Testis (tissue), 2 donors: ENCODE measurements at regions not wholly inside any gene's neighbourhood (a gene's known extent, or its start where the extent isn't known, plus 50 kb on each side); places are given as distances from the start of the nearest gene placed in this dataset.

Source experiments
- DNase-seq: peaks from one replicate; pipeline ENCODE4 v3.0.0-alpha.2; 2019
- H3K27ac ChIP-seq, 2 donors: fragments of 200-600 bp; sonication (generic); one replicate each; pipeline ENCODE4 v1.5.1; 2019
- H3K27me3 ChIP-seq: fragments of 200-600 bp; sonication (generic); one replicate; pipeline ENCODE4 v1.5.1; 2019
- H3K36me3 ChIP-seq: fragments of 200-600 bp; sonication (generic); one replicate; pipeline ENCODE4 v1.5.1; 2017; ENCODE audit warnings: low read depth; ENCODE audit errors: missing control alignments
- H3K4me1 ChIP-seq: fragments of 200-600 bp; sonication (generic); one replicate; pipeline ENCODE4 v1.5.1; 2019
- H3K4me3 ChIP-seq, 2 donors: fragments of 200-600 bp; sonication (generic); one replicate each; pipeline ENCODE4 v1.5.1; 2017 to 2019
- H3K9me3 ChIP-seq: fragments of 200-600 bp; sonication (generic); one replicate; pipeline ENCODE4 v1.5.1; 2017
- POLR2A ChIP-seq: fragments of 450-650 bp; IDR thresholded peaks from one replicate; pipeline ENCODE4 v1.6.1; 2017; ENCODE audit warnings: antibody characterized with exemption, mild to moderate bottlenecking, moderate library complexity
- WGBS, 2 donors: methylation state at CpG; one replicate each; pipeline ENCODE4 v1.1.5; 2018; 5-methylcytosine and 5-hydroxymethylcytosine counted together
- intact Hi-C: fragments of 100-400 bp; cut with DNase I; formaldehyde crosslinking; loops from one replicate; pipeline ENCODE4 v1.15.1; 2023; ENCODE audit warnings: low total_unique reads
- TF ChIP-seq, protein P1 (sequence below), 3 experiments: fragments of 450-650 bp in 2 of 3; fragments of 200-600 bp in 1 of 3; sonication (generic) in 1 of 3; IDR thresholded peaks; one replicate each; pipeline ENCODE4 v1.5.1; 2016 to 2019; ENCODE audit warnings: antibody characterized with exemption in 3 of 3, mild to moderate bottlenecking in 2 of 3, moderate library complexity in 1 of 3

DNA sequence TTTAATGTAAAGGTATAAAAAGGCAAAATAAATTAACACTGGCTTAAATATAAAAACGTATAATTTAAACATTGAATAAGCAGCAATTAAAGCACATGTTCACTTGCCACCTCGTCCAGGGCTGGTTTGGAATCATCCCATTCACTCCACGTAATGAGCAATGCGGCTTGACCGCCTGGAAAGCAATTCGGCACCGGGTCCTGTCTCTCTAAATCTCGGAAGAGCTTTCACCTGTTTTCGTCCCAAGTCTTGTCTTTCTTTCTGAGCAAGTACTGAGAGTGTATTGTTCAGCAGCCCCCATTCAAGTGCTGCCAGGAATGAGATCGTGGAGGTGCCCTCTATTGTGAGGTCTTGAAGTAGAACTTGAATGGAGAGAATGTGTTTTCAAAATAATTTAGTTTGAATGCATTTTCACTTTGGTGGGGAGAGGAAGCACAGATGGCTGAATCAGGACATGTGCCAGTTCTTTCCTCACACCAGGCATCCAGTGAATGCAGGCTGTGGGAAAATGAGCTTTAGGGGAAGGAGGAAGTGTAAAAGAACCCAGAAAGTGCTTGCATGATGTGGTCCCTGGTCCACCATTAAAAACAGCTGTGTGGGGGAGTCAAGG is 515.2 kb downstream of the REEP3 start:
- H3K4me1 ChIP-seq, result no peaks in the 10 kb centered on the region
- intact Hi-C loops, result no loop called here
- H3K4me3 ChIP-seq, result no peak overlapping the region
- H3K36me3 ChIP-seq, result no peaks in the 10 kb centered on the region
- H3K9me3 ChIP-seq, result no peaks in the 10 kb centered on the region
- no peak for DNase-seq
- TF ChIP-seq, protein P1, sequence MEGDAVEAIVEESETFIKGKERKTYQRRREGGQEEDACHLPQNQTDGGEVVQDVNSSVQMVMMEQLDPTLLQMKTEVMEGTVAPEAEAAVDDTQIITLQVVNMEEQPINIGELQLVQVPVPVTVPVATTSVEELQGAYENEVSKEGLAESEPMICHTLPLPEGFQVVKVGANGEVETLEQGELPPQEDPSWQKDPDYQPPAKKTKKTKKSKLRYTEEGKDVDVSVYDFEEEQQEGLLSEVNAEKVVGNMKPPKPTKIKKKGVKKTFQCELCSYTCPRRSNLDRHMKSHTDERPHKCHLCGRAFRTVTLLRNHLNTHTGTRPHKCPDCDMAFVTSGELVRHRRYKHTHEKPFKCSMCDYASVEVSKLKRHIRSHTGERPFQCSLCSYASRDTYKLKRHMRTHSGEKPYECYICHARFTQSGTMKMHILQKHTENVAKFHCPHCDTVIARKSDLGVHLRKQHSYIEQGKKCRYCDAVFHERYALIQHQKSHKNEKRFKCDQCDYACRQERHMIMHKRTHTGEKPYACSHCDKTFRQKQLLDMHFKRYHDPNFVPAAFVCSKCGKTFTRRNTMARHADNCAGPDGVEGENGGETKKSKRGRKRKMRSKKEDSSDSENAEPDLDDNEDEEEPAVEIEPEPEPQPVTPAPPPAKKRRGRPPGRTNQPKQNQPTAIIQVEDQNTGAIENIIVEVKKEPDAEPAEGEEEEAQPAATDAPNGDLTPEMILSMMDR (IDR thresholded peaks at IDR 0.05), result no peak
- no peak for TF ChIP-seq POLR2A
- H3K27ac ChIP-seq, result no peak overlapping the region
- no peaks in the 10 kb centered on the region for H3K27me3 ChIP-seq
- 47 to 52% methylated on average over 10 of the region's 10 CpGs for WGBS, 2 donors

DNA sequence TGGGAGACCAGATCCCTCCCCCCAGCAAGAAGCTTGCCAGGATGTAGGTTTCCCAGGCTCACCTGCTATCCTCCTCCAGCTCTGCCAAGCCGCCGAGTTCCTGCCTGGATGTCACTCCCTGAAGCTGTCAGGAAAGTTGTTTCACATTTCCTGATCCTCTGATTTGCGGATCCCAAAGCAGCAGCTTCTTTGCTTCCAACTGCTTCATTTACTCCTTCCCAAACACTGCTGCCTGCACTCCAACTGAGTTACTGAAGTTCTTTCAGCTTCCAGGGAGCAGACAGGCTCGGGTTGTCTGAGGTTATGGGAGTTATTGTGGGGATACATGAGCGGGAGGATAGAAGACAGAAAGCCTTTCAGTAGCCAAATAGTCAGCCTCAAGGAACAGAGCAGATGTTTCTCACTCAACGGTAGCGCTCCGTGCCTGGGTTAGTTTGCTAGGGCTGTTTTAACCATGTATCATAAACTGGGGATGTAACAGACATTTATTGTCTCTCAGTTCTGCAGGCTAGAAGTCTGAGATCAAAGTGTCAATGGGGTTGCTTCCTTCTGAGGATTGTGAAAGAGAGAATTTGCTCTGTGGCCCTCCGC is 516.0 kb downstream of the REEP3 start:
- H3K4me3 ChIP-seq, result no peak overlapping the region
- WGBS, 2 donors, result 37 to 41% methylated on average over 9 of the region's 9 CpGs

DNA sequence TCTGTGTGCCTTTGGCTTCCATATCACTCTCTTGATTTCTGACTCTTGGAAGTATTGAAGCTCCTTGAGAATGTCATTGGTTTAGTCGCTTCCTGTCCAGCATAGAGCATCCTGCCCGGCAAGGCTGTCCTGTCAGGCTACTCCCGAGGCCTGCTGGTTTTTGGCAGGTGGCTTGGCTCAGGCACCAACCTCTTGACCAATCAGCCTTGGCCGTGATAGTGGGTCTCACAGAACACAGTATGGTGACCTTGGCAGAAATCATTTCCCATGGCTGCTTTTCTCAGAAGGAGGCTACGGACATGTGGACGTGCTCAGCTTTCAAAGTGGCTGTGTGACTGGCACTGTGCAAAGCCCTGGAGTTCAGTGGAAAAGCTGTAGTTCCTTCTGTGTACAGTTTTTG is 516.9 kb downstream of the REEP3 start:
- no peak overlapping the region for H3K4me3 ChIP-seq
- H3K27me3 ChIP-seq, result no peaks in the 10 kb centered on the region
- H3K36me3 ChIP-seq, result no peaks in the 10 kb centered on the region
- no peak for DNase-seq
- intact Hi-C loops, result no loop called here
- TF ChIP-seq, protein P1 (IDR thresholded peaks at IDR 0.05), result no peak
- TF ChIP-seq POLR2A, result no peak
- 78 to 80% methylated on average over 6 of the region's 6 CpGs for WGBS, 2 donors
- no peaks in the 10 kb centered on the region for H3K9me3 ChIP-seq
- H3K27ac ChIP-seq, result no peak overlapping the region
- no peaks in the 10 kb centered on the region for H3K4me1 ChIP-seq

More for the DNA sequence above, 516.0 kb downstream of the REEP3 start:
- Histone ChIP-seq H3K27ac (no peak overlapping the region), H3K9me3 (no peaks in the 10 kb centered on the region), H3K4me1 (no peaks in the 10 kb centered on the region), H3K27me3 (no peaks in the 10 kb centered on the region), H3K36me3 (no peaks in the 10 kb centered on the region)
- TF ChIP-seq, protein P1 (IDR thresholded peaks at IDR 0.05), result no peak
- no peak for TF ChIP-seq POLR2A
- intact Hi-C loops, result no loop called here
- DNase-seq, result no peak

DNA sequence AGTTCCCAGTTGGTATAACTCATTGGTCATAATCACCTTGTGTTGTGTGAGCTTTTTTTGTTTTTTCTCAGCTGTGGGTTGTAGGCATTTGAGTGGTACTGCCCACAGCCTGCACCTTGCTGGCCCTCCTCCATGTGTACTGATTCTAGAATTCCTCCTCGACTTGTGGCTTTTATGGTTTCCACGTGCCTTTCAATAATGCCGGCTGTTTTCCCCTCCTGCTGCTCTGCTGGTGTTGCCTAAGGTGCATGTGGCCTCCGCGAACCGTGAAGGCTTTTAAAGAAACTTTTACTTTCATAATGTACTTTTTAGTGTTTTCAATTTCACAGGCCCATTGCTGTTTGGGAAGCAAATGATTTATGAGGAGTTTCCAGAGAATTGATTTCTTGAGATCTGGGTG is 518.0 kb downstream of the REEP3 start:
- no peak for DNase-seq
- TF ChIP-seq, protein P1 (IDR thresholded peaks at IDR 0.05), result no peak
- no peak for TF ChIP-seq POLR2A
- no peak overlapping the region for H3K4me3 ChIP-seq
- intact Hi-C loops, result no loop called here
- H3K36me3 ChIP-seq, result no peaks in the 10 kb centered on the region
- no peaks in the 10 kb centered on the region for H3K4me1 ChIP-seq
- no peaks in the 10 kb centered on the region for H3K27me3 ChIP-seq
- H3K27ac ChIP-seq, result no peak overlapping the region
- H3K9me3 ChIP-seq, result no peaks in the 10 kb centered on the region
- WGBS, 2 donors, result 82 to 83% methylated on average over 6 of the region's 6 CpGs

DNA sequence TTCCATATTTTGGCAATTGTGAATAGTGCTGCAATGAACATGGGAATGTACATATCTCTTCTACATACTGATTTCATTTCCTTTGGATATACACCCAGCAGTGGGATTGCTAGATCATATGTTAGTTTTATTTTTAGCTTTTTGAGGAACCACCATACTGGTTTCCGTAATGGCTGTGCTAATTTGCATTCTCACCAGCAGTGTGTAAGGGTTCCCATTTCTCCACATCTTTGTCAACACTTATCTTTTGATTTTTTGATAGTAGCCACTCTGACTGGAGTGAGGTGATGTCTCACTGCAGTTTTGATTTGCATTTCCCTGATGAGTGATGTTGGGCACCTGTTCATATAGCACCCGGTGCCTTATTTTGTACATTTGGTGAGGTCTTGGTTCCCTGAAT is 519.6 kb downstream of the REEP3 start:
- TF ChIP-seq POLR2A, result no peak
- TF ChIP-seq, protein P1 (IDR thresholded peaks at IDR 0.05), result no peak
- intact Hi-C loops, result no loop called here
- Histone ChIP-seq H3K4me3 (no peak overlapping the region), H3K27me3 (no peaks in the 10 kb centered on the region), H3K4me1 (no peaks in the 10 kb centered on the region), H3K27ac (no peak overlapping the region), H3K36me3 (no peaks in the 10 kb centered on the region), H3K9me3 (no peaks in the 10 kb centered on the region)
- whole genome bisulfite sequencing, 2 donors, result 41 to 59% methylated on average over 2 of the region's 2 CpGs
- no peak for DNase-seq
